ENCODE measurements at regions not wholly inside any gene's neighbourhood (a gene's known extent, or its start where the extent isn't known, plus 50 kb on each side); places are given as distances from the start of the nearest gene placed in this dataset.

DNA sequence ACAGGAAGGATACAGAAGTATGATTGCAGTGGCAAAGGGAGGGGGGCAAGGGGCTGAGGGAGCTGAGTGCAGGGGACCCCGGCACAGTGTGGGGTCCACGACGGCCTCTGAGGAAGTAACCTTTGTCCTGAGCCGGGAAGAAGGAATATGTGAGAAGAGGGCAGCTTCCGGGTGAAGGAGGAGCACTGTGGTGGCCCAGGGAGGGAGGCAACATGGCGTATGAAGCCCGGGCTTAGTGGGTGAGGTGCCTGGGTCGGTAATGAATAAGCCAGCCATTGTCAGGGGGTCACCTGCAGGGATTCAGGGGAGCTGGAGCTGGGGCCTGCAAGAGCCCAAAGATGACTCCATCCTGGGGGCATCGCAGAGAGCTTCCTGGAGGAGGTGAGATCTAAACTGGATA is 200.4 kb downstream of the FOXD2 start:
- Mint-ChIP-seq H3K36me3 (no peaks in the 10 kb centered on the region), H3K4me3 (no peak overlapping the region), H3K27ac (no peak overlapping the region), H3K27me3 (peaks cover 10 to 24% of the 10 kb centered on the region in 2 donors), H3K4me1 (no peaks in the 10 kb centered on the region), H3K9me3 (peaks cover 0 to 1% (median 0%) of the 10 kb centered on the region in 8 donors)
- ChIA-PET POLR2A (ENCODE audit: partially characterized antibody) (no interaction called here), CTCF (ENCODE audit: partially characterized antibody) (no interaction called here)
- Histone ChIP-seq H3K9me3 (ENCODE audit: control insufficient read depth in 1 of 2, low read length in 2 of 2) (no peaks in the 10 kb centered on the region), H3K4me1 (ENCODE audit: insufficient read depth, low read length) (no peaks in the 10 kb centered on the region), H3K4me3 (ENCODE audit: low read length in 2 of 2) (no peak overlapping the region), H3K27ac (ENCODE audit: low read depth, low read length) (no peak overlapping the region), H3K27me3 (ENCODE audit: insufficient read depth, low read length) (no peaks in the 10 kb centered on the region), H3K36me3 (ENCODE audit: insufficient read depth, low read length) (no peaks in the 10 kb centered on the region)
- no peak for DNase-seq
- intact Hi-C loops (cut with micrococcal nuclease), result no loop called here

DNA sequence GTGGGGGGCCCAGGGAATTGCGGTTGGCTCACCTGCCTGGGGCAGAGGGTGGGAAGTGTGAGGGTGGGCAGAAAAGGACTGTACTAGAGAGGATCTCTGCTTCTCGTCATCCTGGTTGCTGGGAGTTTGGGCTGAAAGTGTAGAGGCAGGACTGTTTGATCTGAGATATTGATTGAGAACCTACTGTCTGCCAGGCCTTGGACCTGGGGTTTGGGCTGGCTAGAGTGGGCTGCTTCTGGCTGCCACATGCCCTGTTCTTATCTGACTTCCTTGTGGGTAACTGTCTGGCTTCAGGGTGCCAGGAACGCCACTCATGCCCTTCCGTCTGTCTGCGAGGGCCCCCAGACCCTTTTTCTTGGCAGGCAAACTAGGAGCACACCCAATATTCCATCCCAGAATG is 200.9 kb downstream of the FOXD2 start:
- intact Hi-C loops (cut with micrococcal nuclease), result no loop called here
- Histone ChIP-seq H3K4me1 (ENCODE audit: insufficient read depth, low read length) (no peaks in the 10 kb centered on the region), H3K9me3 (ENCODE audit: control insufficient read depth in 1 of 2, low read length in 2 of 2) (no peaks in the 10 kb centered on the region), H3K4me3 (ENCODE audit: low read length in 2 of 2) (no peak overlapping the region), H3K36me3 (ENCODE audit: insufficient read depth, low read length) (no peaks in the 10 kb centered on the region), H3K27ac (ENCODE audit: low read depth, low read length) (no peak overlapping the region), H3K27me3 (ENCODE audit: insufficient read depth, low read length) (no peaks in the 10 kb centered on the region)
- Mint-ChIP-seq H3K36me3 (no peaks in the 10 kb centered on the region), H3K27me3 (peaks cover 10 to 24% of the 10 kb centered on the region in 2 donors), H3K9me3 (peaks cover 0 to 1% (median 0%) of the 10 kb centered on the region in 8 donors), H3K4me1 (no peaks in the 10 kb centered on the region), H3K4me3 (no peak overlapping the region), H3K27ac (no peak overlapping the region)
- ChIA-PET POLR2A (ENCODE audit: partially characterized antibody) (no interaction called here), CTCF (ENCODE audit: partially characterized antibody) (no interaction called here)
- DNase-seq, result no peak

DNA sequence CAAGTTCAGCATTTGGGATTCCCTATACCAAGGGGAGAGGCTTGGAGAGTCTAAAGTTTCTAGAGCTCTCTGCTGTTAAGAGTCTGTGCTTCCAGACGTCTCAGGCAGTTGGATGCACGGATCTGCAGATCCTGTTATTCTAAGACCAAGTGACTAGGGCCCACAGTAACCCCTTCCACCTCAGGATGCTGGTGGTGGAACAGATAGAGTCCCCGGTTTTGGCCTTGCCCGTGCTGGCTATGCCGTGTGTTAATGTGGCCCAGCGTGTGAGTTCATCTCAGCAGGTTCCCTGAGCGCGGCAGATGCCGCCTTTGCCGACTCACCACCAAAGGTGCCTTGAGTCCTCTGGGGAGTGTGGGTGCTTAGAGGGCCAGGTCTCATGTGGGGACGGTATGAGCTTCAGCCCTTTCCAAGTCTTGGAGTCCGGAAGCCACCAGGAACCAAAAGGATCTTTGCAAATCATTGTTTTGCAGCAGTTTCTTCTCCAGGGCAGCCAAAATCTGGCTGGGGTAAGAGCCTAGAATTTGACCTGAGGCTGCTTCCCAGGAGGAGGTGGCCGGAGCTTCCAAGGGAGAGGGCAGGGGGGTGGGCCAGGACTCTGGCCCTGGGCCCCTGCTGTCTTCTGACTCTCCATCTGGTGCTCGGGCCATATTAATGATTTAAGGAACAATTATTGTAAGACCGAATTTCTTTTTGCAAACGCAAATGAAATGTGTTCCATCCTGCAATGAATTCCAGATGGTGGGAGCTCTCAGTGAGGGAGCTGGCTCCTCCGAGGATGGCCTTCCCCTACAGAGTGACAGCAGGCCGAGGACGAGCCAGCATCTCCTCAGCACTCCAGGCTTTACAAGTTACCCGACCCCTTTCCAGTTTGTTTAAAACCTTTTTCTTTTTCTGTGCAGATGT is 205.7 kb downstream of the FOXD2 start:
- DNase-seq, result no peak
- H3K9me3 Mint-ChIP-seq, result no peaks in the 10 kb centered on the region

DNA sequence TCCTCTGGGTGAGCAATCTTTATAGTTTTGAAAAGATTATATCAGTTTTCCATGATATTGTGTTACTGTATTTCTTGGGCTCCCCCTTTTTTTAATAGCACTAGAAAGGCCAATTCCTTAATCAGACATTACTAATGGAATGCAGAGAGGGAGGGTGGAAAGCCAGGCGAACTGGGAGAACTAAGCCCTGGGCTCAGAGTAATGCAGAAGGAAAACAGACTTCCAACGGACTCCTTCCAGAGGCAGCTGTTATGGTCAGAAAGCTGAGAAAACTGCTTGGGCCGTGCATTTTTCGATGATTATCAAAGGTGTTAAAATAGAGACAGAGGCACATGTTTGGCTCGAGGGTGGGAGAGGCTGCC is 206.3 kb downstream of the FOXD2 start:
- Histone ChIP-seq H3K27me3 (ENCODE audit: insufficient read depth, low read length) (no peaks in the 10 kb centered on the region), H3K9me3 (ENCODE audit: control insufficient read depth in 1 of 2, low read length in 2 of 2) (no peaks in the 10 kb centered on the region), H3K4me1 (ENCODE audit: insufficient read depth, low read length) (no peaks in the 10 kb centered on the region), H3K36me3 (ENCODE audit: insufficient read depth, low read length) (no peaks in the 10 kb centered on the region), H3K4me3 (ENCODE audit: low read length in 2 of 2) (no peak overlapping the region), H3K27ac (ENCODE audit: low read depth, low read length) (no peak overlapping the region)
- no peaks in the 10 kb centered on the region for H3K36me3 Mint-ChIP-seq
- H3K9me3 Mint-ChIP-seq, result no peaks in the 10 kb centered on the region
- H3K4me3 Mint-ChIP-seq, result no peak overlapping the region
- ChIA-PET CTCF (ENCODE audit: partially characterized antibody) (no interaction called here), POLR2A (ENCODE audit: partially characterized antibody) (no interaction called here)
- no peaks in the 10 kb centered on the region for H3K4me1 Mint-ChIP-seq
- intact Hi-C loops (cut with micrococcal nuclease), result no loop called here
- no peak for DNase-seq
- H3K27ac Mint-ChIP-seq, result no peak overlapping the region
- H3K27me3 Mint-ChIP-seq, result peaks cover 11 to 12% of the 10 kb centered on the region in 2 donors

More for the DNA sequence above, 205.7 kb downstream of the FOXD2 start:
- Histone ChIP-seq H3K27me3 (ENCODE audit: insufficient read depth, low read length) (no peaks in the 10 kb centered on the region), H3K36me3 (ENCODE audit: insufficient read depth, low read length) (no peaks in the 10 kb centered on the region), H3K4me3 (ENCODE audit: low read length in 2 of 2) (no peak overlapping the region), H3K27ac (ENCODE audit: low read depth, low read length) (no peak overlapping the region), H3K4me1 (ENCODE audit: insufficient read depth, low read length) (no peaks in the 10 kb centered on the region), H3K9me3 (ENCODE audit: control insufficient read depth in 1 of 2, low read length in 2 of 2) (no peaks in the 10 kb centered on the region)
- intact Hi-C loops (cut with micrococcal nuclease), result no loop called here
- Mint-ChIP-seq H3K27ac (no peak overlapping the region), H3K4me3 (no peak overlapping the region), H3K36me3 (no peaks in the 10 kb centered on the region), H3K4me1 (no peaks in the 10 kb centered on the region), H3K27me3 (peaks cover 12% of the 10 kb centered on the region in 2 donors)
- ChIA-PET POLR2A (ENCODE audit: partially characterized antibody) (no interaction called here), CTCF (ENCODE audit: partially characterized antibody) (no interaction called here)

DNA sequence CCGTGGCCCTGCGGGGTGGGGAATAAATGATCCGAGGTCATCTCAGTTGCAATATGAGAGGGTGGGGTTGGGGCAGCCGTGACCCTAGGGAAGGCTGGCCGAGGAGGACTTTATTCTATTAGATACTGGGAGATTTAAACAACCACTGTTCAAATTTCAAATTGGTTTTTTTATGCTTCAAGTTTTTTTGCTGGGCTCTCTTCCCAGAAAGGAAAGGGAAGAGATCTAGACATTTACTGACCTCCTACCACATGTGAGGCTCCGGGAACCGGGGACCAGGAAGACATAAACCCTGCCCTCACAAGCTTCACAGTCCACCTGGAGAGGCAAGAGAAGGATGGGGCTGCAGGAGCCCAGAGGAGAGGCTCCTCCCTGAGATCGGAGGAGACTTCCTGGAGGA is 207.3 kb downstream of the FOXD2 start:
- Mint-ChIP-seq H3K36me3 (no peaks in the 10 kb centered on the region), H3K27me3 (peaks cover 11 to 13% of the 10 kb centered on the region in 2 donors), H3K9me3 (no peaks in the 10 kb centered on the region), H3K4me3 (no peak overlapping the region), H3K27ac (no peak overlapping the region), H3K4me1 (no peaks in the 10 kb centered on the region)
- DNase-seq, result no peak
- intact Hi-C loops (cut with micrococcal nuclease), result no loop called here
- ChIA-PET POLR2A (ENCODE audit: partially characterized antibody) (no interaction called here), CTCF (ENCODE audit: partially characterized antibody) (no interaction called here)
- Histone ChIP-seq H3K4me3 (ENCODE audit: low read length in 2 of 2) (no peak overlapping the region), H3K27me3 (ENCODE audit: insufficient read depth, low read length) (no peaks in the 10 kb centered on the region), H3K9me3 (ENCODE audit: control insufficient read depth in 1 of 2, low read length in 2 of 2) (no peaks in the 10 kb centered on the region), H3K4me1 (ENCODE audit: insufficient read depth, low read length) (no peaks in the 10 kb centered on the region), H3K36me3 (ENCODE audit: insufficient read depth, low read length) (no peaks in the 10 kb centered on the region), H3K27ac (ENCODE audit: low read depth, low read length) (no peak overlapping the region)

DNA sequence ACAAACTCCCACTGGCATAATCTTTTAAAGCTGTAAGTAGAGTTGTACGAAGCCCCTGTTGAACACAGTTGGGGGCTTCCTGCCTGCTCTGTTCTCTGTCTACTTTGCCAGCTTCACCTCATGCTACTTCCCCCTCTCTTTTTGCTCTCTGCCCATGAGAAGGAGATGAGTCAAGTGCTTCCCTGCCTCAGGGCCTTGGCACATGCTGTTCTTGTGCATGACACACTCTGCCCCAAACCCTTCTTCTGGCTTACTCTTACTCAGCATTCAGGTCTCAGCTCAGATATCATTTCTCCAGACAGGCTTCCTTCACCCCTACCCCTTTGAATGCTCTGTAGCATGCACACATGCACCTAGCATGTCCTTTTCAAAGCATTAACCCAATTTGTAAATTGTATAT is 208.8 kb downstream of the FOXD2 start:
- H3K4me1 Mint-ChIP-seq, result no peaks in the 10 kb centered on the region
- no peak for DNase-seq
- H3K27ac ChIP-seq (ENCODE audit: low read depth, low read length), result no peak overlapping the region
- H3K27me3 Mint-ChIP-seq, result peaks cover 6 to 9% of the 10 kb centered on the region in 2 donors
- CTCF ChIA-PET (ENCODE audit: partially characterized antibody), result no interaction called here
- no peaks in the 10 kb centered on the region for H3K9me3 ChIP-seq (ENCODE audit: control insufficient read depth in 1 of 2, low read length in 2 of 2)
- H3K4me3 ChIP-seq (ENCODE audit: low read length in 2 of 2), result no peak overlapping the region
- no peaks in the 10 kb centered on the region for H3K4me1 ChIP-seq (ENCODE audit: insufficient read depth, low read length)
- no peaks in the 10 kb centered on the region for H3K36me3 ChIP-seq (ENCODE audit: insufficient read depth, low read length)
- no peaks in the 10 kb centered on the region for H3K36me3 Mint-ChIP-seq
- no peaks in the 10 kb centered on the region for H3K27me3 ChIP-seq (ENCODE audit: insufficient read depth, low read length)
- intact Hi-C loops (cut with micrococcal nuclease), result no loop called here
- no peak overlapping the region for H3K27ac Mint-ChIP-seq
- H3K4me3 Mint-ChIP-seq, result no peak overlapping the region
- peaks cover 0 to 3% (median 0%) of the 10 kb centered on the region in 8 donors for H3K9me3 Mint-ChIP-seq
- POLR2A ChIA-PET (ENCODE audit: partially characterized antibody), result no interaction called here

DNA sequence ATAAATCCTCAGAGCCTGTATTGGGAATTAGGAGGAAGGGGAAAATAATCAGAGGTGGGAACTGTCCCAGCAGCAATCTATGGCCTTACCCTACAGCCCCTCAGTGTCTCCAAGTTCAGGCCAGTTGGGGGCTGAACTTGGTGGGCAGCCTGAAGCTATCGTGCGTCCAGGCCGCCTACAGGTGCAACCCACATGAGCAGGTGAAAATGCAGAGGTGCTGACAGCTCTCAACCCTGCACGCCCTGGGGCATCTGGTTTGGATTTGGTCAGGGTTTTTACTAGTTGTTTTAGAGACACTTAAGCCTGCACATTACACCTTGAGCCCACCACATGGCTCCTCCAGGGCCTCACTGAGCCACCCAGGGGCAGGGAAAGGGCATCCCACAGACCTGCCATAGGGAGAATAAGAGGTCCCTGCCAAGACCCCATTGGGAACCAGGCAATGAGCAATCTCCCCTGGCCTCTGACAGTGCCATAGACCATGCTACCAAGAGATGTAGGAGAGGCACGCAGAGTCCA is 209.5 kb downstream of the FOXD2 start:
- H3K27me3 ChIP-seq (ENCODE audit: insufficient read depth, low read length), result no peaks in the 10 kb centered on the region
- H3K9me3 Mint-ChIP-seq, result peaks cover 0 to 3% (median 0%) of the 10 kb centered on the region in 8 donors
- H3K36me3 ChIP-seq (ENCODE audit: insufficient read depth, low read length), result no peaks in the 10 kb centered on the region
- H3K27ac Mint-ChIP-seq, result no peak overlapping the region
- CTCF ChIA-PET (ENCODE audit: partially characterized antibody), result no interaction called here
- POLR2A ChIA-PET (ENCODE audit: partially characterized antibody), result no interaction called here
- H3K27ac ChIP-seq (ENCODE audit: low read depth, low read length), result no peak overlapping the region
- no peak overlapping the region for H3K4me3 ChIP-seq (ENCODE audit: low read length in 2 of 2)
- H3K4me1 ChIP-seq (ENCODE audit: insufficient read depth, low read length), result no peaks in the 10 kb centered on the region
- H3K4me3 Mint-ChIP-seq, result no peak overlapping the region
- no peaks in the 10 kb centered on the region for H3K9me3 ChIP-seq (ENCODE audit: control insufficient read depth in 1 of 2, low read length in 2 of 2)
- no peaks in the 10 kb centered on the region for H3K36me3 Mint-ChIP-seq
- intact Hi-C loops (cut with micrococcal nuclease), result no loop called here
- no peaks in the 10 kb centered on the region for H3K4me1 Mint-ChIP-seq
- H3K27me3 Mint-ChIP-seq, result peaks cover 5 to 8% of the 10 kb centered on the region in 2 donors
- no peak for DNase-seq

All from CD4-positive, alpha-beta memory T cell (primary cell).